AG08396 (cell line): ENCODE measurements at regions not wholly inside any gene's neighbourhood (a gene's known extent, or its start where the extent isn't known, plus 50 kb on each side); places are given as distances from the start of the nearest gene placed in this dataset.
"Not testable (repeated sequence)": the region's sequence is repeated elsewhere in the genome, so short reads cannot be mapped to it uniquely, and the experiment has no call there.

Experiments used
- DNase-seq: peaks from one replicate; pipeline ENCODE4 v3.0.0; 2012; ENCODE audit warnings: low spot score, mixed read lengths

- no peak for DNase-seq
Observed at GRCh38 chr6:74284284-74284683, 588.3 kb downstream of the CD109 start.

- DNase-seq: no peak
Observed at GRCh38 chr6:74283532-74283931, 587.5 kb downstream of the CD109 start.

GRCh38 chr6:74282143-74282689, 586.2 kb downstream of the CD109 start:
- no peak for DNase-seq

- DNase-seq: peak; percentile 12
Observed at GRCh38 chr6:74280130-74280692, 584.2 kb downstream of the CD109 start.

- DNase-seq: peak; percentile 13
Observed at GRCh38 chr6:74277777-74278186, 581.8 kb downstream of the CD109 start.

GRCh38 chr6:74273541-74273940, 577.5 kb downstream of the CD109 start:
- DNase-seq: no peak

- no peak for DNase-seq
Observed at GRCh38 chr6:74269600-74269858, 573.5 kb downstream of the CD109 start.

- peak; percentile 9 for DNase-seq
Observed at GRCh38 chr6:74268815-74269599, 573.0 kb downstream of the CD109 start.

- no peak for DNase-seq
Observed at GRCh38 chr6:74259981-74260380, 564.0 kb downstream of the CD109 start.

- DNase-seq: no peak
Observed at GRCh38 chr6:74256781-74257180, 560.8 kb downstream of the CD109 start.

- DNase-seq: no peak
Observed at GRCh38 chr6:74256381-74256780, 560.4 kb downstream of the CD109 start.

GRCh38 chr6:74255007-74255406, 559.0 kb downstream of the CD109 start:
- DNase-seq: not testable (repeated sequence)

GRCh38 chr6:74254147-74254546, 558.1 kb downstream of the CD109 start:
- not testable (repeated sequence) for DNase-seq

- DNase-seq: no peak
Observed at GRCh38 chr6:74253261-74253660, 557.3 kb downstream of the CD109 start.

- DNase-seq: no peak
Observed at GRCh38 chr6:74250161-74250818, 554.3 kb downstream of the CD109 start.

GRCh38 chr6:74249658-74250057, 553.7 kb downstream of the CD109 start:
- DNase-seq: peak; percentile 21

- DNase-seq: no peak
Observed at GRCh38 chr6:74248966-74249365, 553.0 kb downstream of the CD109 start.

- no peak for DNase-seq
Observed at GRCh38 chr6:74222768-74223333, 526.8 kb downstream of the CD109 start.

GRCh38 chr6:74213995-74214394, 518.0 kb downstream of the CD109 start:
- no peak for DNase-seq

- no peak for DNase-seq
Observed at GRCh38 chr6:74208239-74208638, 512.2 kb downstream of the CD109 start.

- no peak for DNase-seq
Observed at GRCh38 chr6:74199215-74199915, 503.4 kb downstream of the CD109 start.

- DNase-seq: no peak
Observed at GRCh38 chr6:74197310-74197709, 501.3 kb downstream of the CD109 start.
